CD8-positive, alpha-beta memory T cell (primary cell): ENCODE measurements at regions not wholly inside any gene's neighbourhood (a gene's known extent, or its start where the extent isn't known, plus 50 kb on each side); places are given as distances from the start of the nearest gene placed in this dataset.
A peak's percentile ranks its signal among the peaks of the same experiment; 100 is the strongest.

Experiments
- CTCF ChIA-PET: fragments of 350-600 bp; sonication (Branson Sonifier 250); formaldehyde crosslinking; loops from one replicate; lab custom pipeline; 2021; ENCODE audit warnings: antibody characterized with exemption; lab: Charles Lee
- POLR2A ChIA-PET: fragments of 350-600 bp; sonication (Branson Sonifier 250); formaldehyde crosslinking; loops from one replicate; lab custom pipeline; 2021; ENCODE audit warnings: antibody characterized with exemption; lab: Charles Lee
- DNase-seq, 5 donors: peaks; one replicate each; pipeline versions ENCODE4 v3.0.0 to v3.0.0-alpha.2; 2020 to 2022; ENCODE audit warnings: mixed read lengths in 1 of 5
- H3K27ac ChIP-seq: one replicate; pipeline ENCODE4 v1.7.0; 2013; ENCODE audit warnings: low read depth, mild to moderate bottlenecking, low read length, moderate library complexity
- H3K27me3 ChIP-seq: 2 replicates; pipeline ENCODE4 v1.7.0; 2013; ENCODE audit warnings: low read length, mild to moderate bottlenecking; ENCODE audit not compliant: insufficient read depth, poor library complexity, severe bottlenecking
- H3K36me3 ChIP-seq: 2 replicates; pipeline ENCODE4 v1.7.0; 2013; ENCODE audit warnings: mild to moderate bottlenecking, low read length, moderate library complexity; ENCODE audit not compliant: insufficient read depth
- H3K4me1 ChIP-seq: 2 replicates; pipeline ENCODE4 v1.7.0; 2013; ENCODE audit warnings: mild to moderate bottlenecking, low read length, moderate library complexity; ENCODE audit not compliant: insufficient read depth
- H3K4me3 ChIP-seq: 2 replicates; pipeline ENCODE4 v1.7.0; 2013; ENCODE audit warnings: mild to moderate bottlenecking, low read length
- H3K9me3 ChIP-seq: 2 replicates; pipeline ENCODE4 v1.7.0; 2013; ENCODE audit warnings: mild to moderate bottlenecking, low read length
- H3K27ac Mint-ChIP-seq, 8 donors: one replicate each; pipeline ENCODE4 v1.8.0; 2020 to 2021; ENCODE audit warnings: mixed read lengths in 8 of 8, mild to moderate bottlenecking in 6 of 8, inconsistent platforms in 3 of 8, moderate library complexity in 3 of 8
- H3K27me3 Mint-ChIP-seq, 2 donors: one replicate each; pipeline ENCODE4 v1.8.0; 2020 to 2021; ENCODE audit warnings: mixed read lengths in 2 of 2, mild to moderate bottlenecking in 1 of 2, moderate library complexity in 1 of 2
- H3K36me3 Mint-ChIP-seq, 3 donors: one replicate each; pipeline ENCODE4 v1.8.0; 2020 to 2021; ENCODE audit warnings: mixed read lengths in 3 of 3, inconsistent platforms in 1 of 3, mild to moderate bottlenecking in 1 of 3
- H3K4me1 Mint-ChIP-seq, 3 donors: one replicate each; pipeline ENCODE4 v1.8.0; 2020 to 2021; ENCODE audit warnings: mixed read lengths in 3 of 3, inconsistent platforms in 1 of 3, mild to moderate bottlenecking in 1 of 3
- H3K4me3 Mint-ChIP-seq, 7 donors: one replicate each; pipeline ENCODE4 v1.8.0; 2020 to 2021; ENCODE audit warnings: mixed read lengths in 7 of 7, mild to moderate bottlenecking in 6 of 7, moderate library complexity in 4 of 7, inconsistent platforms in 2 of 7
- H3K9me3 Mint-ChIP-seq, 5 donors: one replicate each; pipeline ENCODE4 v1.8.0; 2020 to 2022; ENCODE audit warnings: mixed read lengths in 5 of 5, mild to moderate bottlenecking in 3 of 5, moderate library complexity in 2 of 5, inconsistent platforms in 1 of 5

DNA sequence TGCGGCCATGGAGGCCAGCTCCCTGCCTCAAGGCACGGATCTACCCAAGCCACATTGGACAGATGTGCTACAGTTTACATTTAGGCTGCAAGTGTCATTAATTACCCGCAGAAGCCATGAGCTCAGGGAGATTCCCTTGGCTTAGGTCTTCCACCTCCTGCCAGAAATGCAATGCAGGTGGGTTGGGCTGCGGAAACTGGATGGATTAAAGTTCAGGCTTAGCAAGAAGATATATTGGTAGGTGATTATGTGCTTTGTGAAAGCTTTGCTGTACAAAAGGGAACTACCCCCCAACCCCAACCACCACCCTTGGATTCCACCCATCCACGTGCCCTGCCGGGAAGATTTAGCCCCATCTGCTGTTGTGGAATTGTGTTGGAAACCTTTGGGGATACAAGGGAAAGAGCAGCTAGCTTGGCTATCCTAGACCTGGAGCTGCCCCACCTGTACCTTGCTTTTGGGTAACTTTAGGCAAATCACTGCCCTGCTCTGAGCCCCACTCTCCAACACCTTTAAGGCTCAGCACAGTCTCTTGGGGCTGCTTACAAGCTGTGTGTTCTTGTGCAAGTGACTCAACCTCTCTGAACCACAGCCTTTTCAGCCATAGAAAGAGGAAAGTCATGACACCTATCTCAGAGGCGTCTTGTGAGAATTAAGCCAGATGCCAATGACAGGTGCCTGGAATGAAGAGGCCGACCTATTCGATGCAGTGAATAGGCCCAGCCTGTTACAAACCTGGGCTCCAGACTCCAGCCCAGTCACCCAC lies 141.6 kb upstream of the GLI2 start:
- Mint-ChIP-seq H3K27ac (no peak overlapping the region), H3K36me3 (no peaks in the 10 kb centered on the region), H3K27me3 (peaks cover 9 to 15% of the 10 kb centered on the region in 2 donors), H3K4me1 (no peaks in the 10 kb centered on the region), H3K9me3 (no peaks in the 10 kb centered on the region), H3K4me3 (no peak overlapping the region)
- no peaks in the 10 kb centered on the region for H3K36me3 ChIP-seq
- ChIA-PET CTCF (no interaction called here), POLR2A (no interaction called here)
- DNase-seq, result no peak
- no peak overlapping the region for H3K4me3 ChIP-seq
- H3K4me1 ChIP-seq, result no peaks in the 10 kb centered on the region
- H3K9me3 ChIP-seq, result no peaks in the 10 kb centered on the region
- no peaks in the 10 kb centered on the region for H3K27me3 ChIP-seq
- H3K27ac ChIP-seq, result no peak overlapping the region

DNA sequence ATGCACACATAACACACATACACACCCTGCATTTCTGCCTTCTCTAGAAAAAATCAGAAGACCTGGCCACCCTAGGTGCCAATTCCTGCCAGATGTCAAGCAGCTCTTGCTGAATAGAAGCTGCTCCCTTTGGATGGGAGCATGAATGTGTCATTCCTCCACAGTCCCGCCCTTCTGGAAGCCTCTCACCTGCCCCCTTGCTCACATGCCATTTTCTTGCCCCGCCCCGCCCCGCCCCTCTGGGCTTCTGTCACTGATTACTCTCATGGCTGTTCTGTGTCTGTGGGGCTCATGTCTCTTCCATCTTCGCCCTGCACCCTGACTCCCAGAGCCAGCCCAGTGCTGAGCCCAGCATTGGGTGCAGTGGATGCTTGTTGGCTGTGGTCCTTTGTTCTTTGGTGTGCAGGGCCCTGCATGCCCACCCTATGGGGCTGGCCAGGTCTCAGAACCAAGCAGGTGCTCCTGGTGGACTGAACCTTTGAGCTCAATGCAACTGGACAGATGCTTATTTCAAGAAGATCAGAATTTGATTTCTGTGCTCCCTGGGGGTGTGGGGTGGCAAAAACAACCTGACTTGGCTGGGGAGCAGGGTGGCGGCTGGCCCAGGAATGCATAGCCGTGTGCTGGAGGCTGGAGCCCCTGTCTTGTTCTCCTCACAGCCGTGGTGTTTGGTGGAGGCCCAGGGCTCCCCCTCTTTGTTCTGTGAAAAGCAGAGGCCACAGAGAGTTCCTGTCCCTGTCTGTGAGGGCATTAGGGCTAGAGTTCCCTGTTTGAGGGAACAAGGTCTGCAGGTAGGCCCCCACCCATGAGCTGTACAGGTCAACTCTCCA lies 140.6 kb upstream of the GLI2 start:
- no peaks in the 10 kb centered on the region for H3K9me3 ChIP-seq
- POLR2A ChIA-PET, result no interaction called here

DNA sequence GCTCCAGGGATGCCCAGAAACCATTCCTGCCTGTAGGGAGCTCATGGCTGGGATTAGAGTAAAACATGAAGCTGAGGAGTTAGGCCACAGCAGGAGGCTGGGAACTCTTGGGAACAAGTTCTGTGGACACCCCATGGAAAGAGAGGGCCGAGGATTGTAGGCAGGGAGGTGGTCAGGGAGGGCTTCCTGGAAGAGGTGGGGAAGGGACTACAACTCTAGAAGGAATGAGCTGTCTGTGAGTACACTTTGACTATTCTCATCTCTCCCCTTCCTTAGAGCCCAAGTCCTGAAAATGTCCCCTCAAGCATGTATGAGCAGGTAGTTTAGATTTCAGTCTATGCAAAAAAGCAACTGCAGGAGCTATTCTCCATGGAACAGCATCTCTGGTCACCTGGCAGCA lies 139.9 kb upstream of the GLI2 start:
- H3K9me3 ChIP-seq, result no peaks in the 10 kb centered on the region
- Mint-ChIP-seq H3K9me3 (no peaks in the 10 kb centered on the region), H3K4me1 (no peaks in the 10 kb centered on the region), H3K36me3 (no peaks in the 10 kb centered on the region), H3K4me3 (peak overlapping the region in 1 of 7 donors; percentile 3), H3K27ac (no peak overlapping the region), H3K27me3 (peaks cover 6 to 12% of the 10 kb centered on the region in 2 donors)
- H3K27me3 ChIP-seq, result no peaks in the 10 kb centered on the region
- no peaks in the 10 kb centered on the region for H3K4me1 ChIP-seq
- no peak for DNase-seq
- no peaks in the 10 kb centered on the region for H3K36me3 ChIP-seq
- H3K27ac ChIP-seq, result no peak overlapping the region
- ChIA-PET POLR2A (no interaction called here), CTCF (no interaction called here)
- no peak overlapping the region for H3K4me3 ChIP-seq

More for the DNA sequence above, 140.6 kb upstream of the GLI2 start:
- Histone ChIP-seq H3K4me3 (no peak overlapping the region), H3K36me3 (no peaks in the 10 kb centered on the region), H3K4me1 (no peaks in the 10 kb centered on the region), H3K27ac (no peak overlapping the region), H3K27me3 (no peaks in the 10 kb centered on the region)
- Mint-ChIP-seq H3K4me3 (no peak overlapping the region), H3K27me3 (peaks cover 7 to 12% of the 10 kb centered on the region in 2 donors), H3K9me3 (no peaks in the 10 kb centered on the region), H3K4me1 (no peaks in the 10 kb centered on the region), H3K27ac (no peak overlapping the region), H3K36me3 (no peaks in the 10 kb centered on the region)
- no peak for DNase-seq
- CTCF ChIA-PET, result no interaction called here

DNA sequence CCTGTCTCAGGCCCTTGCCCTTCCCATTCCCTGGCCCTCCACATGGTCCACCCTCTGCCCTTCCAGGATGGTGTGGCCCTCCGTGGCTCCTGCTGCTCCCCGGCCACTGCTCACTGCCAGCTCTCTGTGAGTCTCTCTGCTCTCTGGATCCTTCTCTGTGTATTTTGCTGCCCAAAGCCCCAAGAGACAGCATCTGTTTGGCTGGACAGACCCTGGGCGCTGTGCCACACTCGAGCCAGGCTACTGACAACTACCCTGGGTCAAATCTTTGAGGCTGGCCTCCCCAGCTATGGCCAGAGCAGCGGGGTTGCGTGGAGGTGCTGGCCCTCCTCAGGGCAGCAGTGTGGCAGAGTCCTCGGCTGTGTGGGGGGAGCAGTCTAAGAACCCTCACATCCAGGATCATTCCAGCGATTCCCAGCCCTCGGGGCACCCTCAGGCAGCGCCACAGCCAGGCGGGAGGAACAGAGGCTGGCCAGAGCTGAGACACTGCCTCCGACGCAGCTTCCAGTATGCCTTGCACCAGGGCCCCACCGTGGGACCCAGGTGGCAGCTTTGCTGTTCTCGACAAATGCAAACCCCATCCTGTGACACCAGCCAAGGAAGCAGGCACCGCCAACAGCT lies 139.4 kb upstream of the GLI2 start:
- Mint-ChIP-seq H3K27me3 (peaks cover 6 to 12% of the 10 kb centered on the region in 2 donors), H3K27ac (no peak overlapping the region), H3K36me3 (no peaks in the 10 kb centered on the region), H3K9me3 (no peaks in the 10 kb centered on the region), H3K4me1 (no peaks in the 10 kb centered on the region), H3K4me3 (no peak overlapping the region)
- no peaks in the 10 kb centered on the region for H3K27me3 ChIP-seq
- no peak for DNase-seq
- no peak overlapping the region for H3K4me3 ChIP-seq
- no peak overlapping the region for H3K27ac ChIP-seq
- POLR2A ChIA-PET, result no interaction called here
- no peaks in the 10 kb centered on the region for H3K4me1 ChIP-seq
- H3K36me3 ChIP-seq, result no peaks in the 10 kb centered on the region
- H3K9me3 ChIP-seq, result no peaks in the 10 kb centered on the region
- CTCF ChIA-PET, result no interaction called here

DNA sequence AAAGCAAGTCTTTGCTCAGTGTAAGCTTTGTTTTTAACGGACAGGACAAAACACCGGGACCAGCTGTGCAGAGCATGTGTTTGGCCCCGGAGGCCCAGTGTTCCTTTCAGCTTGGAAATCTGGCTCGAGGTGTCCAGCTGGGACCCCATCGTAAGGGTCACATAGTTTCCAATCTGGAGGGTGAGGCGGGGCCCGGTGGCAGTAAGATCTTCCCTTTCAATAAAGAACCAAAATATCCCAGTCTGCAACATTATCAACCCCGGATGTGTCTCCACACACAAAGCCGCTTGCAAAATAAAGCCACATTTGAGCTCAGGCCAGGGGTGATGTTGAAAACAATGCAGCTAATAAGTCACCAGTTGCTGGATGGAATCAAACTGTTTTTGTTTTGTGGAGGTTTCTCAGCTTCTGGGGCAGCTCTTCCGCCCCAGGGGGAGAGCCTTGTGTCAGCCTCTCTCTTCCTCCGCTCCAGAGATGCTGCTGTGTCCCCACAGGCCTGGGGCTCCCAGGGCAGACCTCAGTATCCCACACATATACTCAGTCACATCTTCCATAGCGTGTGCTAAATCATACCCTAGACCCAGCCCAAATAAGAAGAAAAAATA lies 138.6 kb upstream of the GLI2 start:
- CTCF ChIA-PET, result no interaction called here
- Histone ChIP-seq H3K27ac (no peak overlapping the region), H3K9me3 (no peaks in the 10 kb centered on the region), H3K36me3 (no peaks in the 10 kb centered on the region), H3K4me3 (no peak overlapping the region), H3K4me1 (no peaks in the 10 kb centered on the region), H3K27me3 (no peaks in the 10 kb centered on the region)
- no peaks in the 10 kb centered on the region for H3K9me3 Mint-ChIP-seq
- H3K36me3 Mint-ChIP-seq, result no peaks in the 10 kb centered on the region
- POLR2A ChIA-PET, result no interaction called here
- DNase-seq, result no peak
- H3K27ac Mint-ChIP-seq, result no peak overlapping the region
- no peaks in the 10 kb centered on the region for H3K4me1 Mint-ChIP-seq
- no peak overlapping the region for H3K4me3 Mint-ChIP-seq
- peaks cover 4 to 8% of the 10 kb centered on the region in 2 donors for H3K27me3 Mint-ChIP-seq

DNA sequence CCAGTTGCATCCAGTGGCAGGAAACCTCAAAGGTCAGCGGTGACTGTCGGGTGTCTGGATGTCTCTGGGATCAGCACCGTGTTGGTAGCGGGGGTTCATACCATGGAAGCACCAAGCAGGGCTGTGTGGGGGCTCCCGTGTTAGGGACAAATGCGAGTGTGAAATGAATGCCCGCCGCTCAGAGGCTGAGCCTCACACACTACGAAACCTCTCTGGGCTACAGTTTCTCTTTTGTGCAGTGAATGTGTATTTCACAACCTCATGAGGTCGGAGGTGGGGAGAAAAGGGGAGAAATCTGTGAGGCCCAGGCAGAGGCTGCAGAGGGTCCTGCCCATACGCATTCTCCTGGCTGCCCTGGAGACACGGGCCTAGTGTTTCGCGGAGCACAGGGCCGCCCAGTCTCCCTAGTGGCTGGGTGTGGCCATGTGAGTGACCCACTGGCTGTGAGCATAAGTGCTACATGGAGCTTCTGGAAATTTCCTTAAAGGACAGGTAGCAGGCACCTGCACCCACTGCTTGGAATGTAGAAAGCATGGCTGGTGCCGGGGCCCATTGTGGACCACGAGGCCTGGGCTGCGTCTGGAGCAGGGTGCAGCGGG lies 138.0 kb upstream of the GLI2 start:
- no peak for DNase-seq
- Histone ChIP-seq H3K36me3 (no peaks in the 10 kb centered on the region), H3K4me3 (no peak overlapping the region), H3K27me3 (no peaks in the 10 kb centered on the region), H3K27ac (no peak overlapping the region), H3K9me3 (no peaks in the 10 kb centered on the region), H3K4me1 (no peaks in the 10 kb centered on the region)
- H3K27ac Mint-ChIP-seq, result no peak overlapping the region
- H3K36me3 Mint-ChIP-seq, result no peaks in the 10 kb centered on the region
- ChIA-PET POLR2A (no interaction called here), CTCF (no interaction called here)
- H3K4me1 Mint-ChIP-seq, result no peaks in the 10 kb centered on the region
- H3K27me3 Mint-ChIP-seq, result peaks cover 4 to 7% of the 10 kb centered on the region in 2 donors
- no peaks in the 10 kb centered on the region for H3K9me3 Mint-ChIP-seq
- no peak overlapping the region for H3K4me3 Mint-ChIP-seq

DNA sequence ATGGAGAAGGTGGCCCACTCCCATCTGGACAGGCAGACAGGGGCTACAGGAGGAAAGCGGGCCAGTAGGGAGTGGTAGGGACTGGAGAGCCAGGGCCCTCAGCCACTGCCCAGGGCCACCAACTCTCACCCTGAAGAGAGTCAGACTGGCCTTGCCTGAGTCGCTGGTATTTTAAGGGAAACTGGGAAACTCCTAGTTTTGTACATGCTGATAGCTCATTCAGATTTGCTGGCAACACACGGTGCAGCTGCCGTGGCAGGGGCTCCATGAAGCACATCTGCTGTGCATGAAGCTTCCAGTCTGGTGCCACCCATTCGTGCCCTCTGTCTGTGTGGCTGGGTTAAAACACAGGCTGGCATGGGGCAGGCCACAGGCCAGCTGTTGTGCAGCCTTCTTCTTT lies 137.3 kb upstream of the GLI2 start:
- H3K9me3 Mint-ChIP-seq, result no peaks in the 10 kb centered on the region
- H3K36me3 ChIP-seq, result no peaks in the 10 kb centered on the region
- H3K27ac Mint-ChIP-seq, result no peak overlapping the region
- DNase-seq, result no peak
- H3K4me3 ChIP-seq, result no peak overlapping the region
- H3K9me3 ChIP-seq, result no peaks in the 10 kb centered on the region
- no peak overlapping the region for H3K27ac ChIP-seq
- CTCF ChIA-PET, result no interaction called here
- no peaks in the 10 kb centered on the region for H3K4me1 ChIP-seq
- H3K27me3 Mint-ChIP-seq, result peaks cover 5 to 7% of the 10 kb centered on the region in 2 donors
- no peak overlapping the region for H3K4me3 Mint-ChIP-seq
- no peaks in the 10 kb centered on the region for H3K4me1 Mint-ChIP-seq
- POLR2A ChIA-PET, result no interaction called here
- no peaks in the 10 kb centered on the region for H3K36me3 Mint-ChIP-seq
- H3K27me3 ChIP-seq, result no peaks in the 10 kb centered on the region
